ENCODE measurements at regions not wholly inside any gene's neighbourhood (a gene's known extent, or its start where the extent isn't known, plus 50 kb on each side); places are given as distances from the start of the nearest gene placed in this dataset.

GRCh38 chr9:100715100-100715380 is 137.2 kb downstream of the CAVIN4 start:
- no TSS peak for BruUV-seq (replicated peaks)
- no peaks in the 10 kb centered on the region for H3K36me3 ChIP-seq (ENCODE audit: control insufficient read depth, insufficient read depth, low read length)
- intact Hi-C loops (cut with micrococcal nuclease; ENCODE audit: unreplicated experiment) (loop anchor here (5.0 kb wide), 1 partner anchor 517 kb away; no protein-coding TSS in a partner anchor), in situ Hi-C loops (cut with HindIII; ENCODE audit: low pct_unique_long_range_greater_than_20kb, low sequenced_read_pairs) (no loop called here)
- no peak overlapping the region for H3K27ac ChIP-seq (ENCODE audit: low read length)
- H3K27me3 ChIP-seq (ENCODE audit: control insufficient read depth, insufficient read depth, low read length), result no peaks in the 10 kb centered on the region
- DNase-seq (ENCODE audit: low read depth, low spot score), result no peak
- POLR2A ChIA-PET, result no interaction called here
- H3K4me3 ChIP-seq (ENCODE audit: low read depth in 2 of 2, low read length in 2 of 2), result no peak overlapping the region
- H3K4me1 ChIP-seq (ENCODE audit: control insufficient read depth, insufficient read depth, low read length), result no peaks in the 10 kb centered on the region
- no peaks in the 10 kb centered on the region for H3K9me3 ChIP-seq (ENCODE audit: control insufficient read depth, insufficient read depth, low read depth, low read length)
- TF ChIP-seq SIN3A (IDR thresholded peaks at IDR 0.05; ENCODE audit: borderline replicate concordance, insufficient read depth, low read depth, low read length), result no peak
- no peak for TF ChIP-seq CTCF (IDR thresholded peaks at IDR 0.05)
- no peak for TF ChIP-seq POLR2AphosphoS5 (IDR thresholded peaks at IDR 0.05; ENCODE audit: low read depth, low read length)
- TF ChIP-seq REST (IDR thresholded peaks at IDR 0.05; ENCODE audit: insufficient read depth in 1 of 2, low read depth in 2 of 2, low read length in 1 of 2), result no peak
- no peak for TF ChIP-seq TCF7L2 (IDR thresholded peaks at IDR 0.05; ENCODE audit: low read depth, low read length)
- CTCF ChIA-PET, result interaction anchor here (1.3 kb wide), 1 partner anchor 597 kb away, joined by 4 read pairs; no protein-coding TSS in a partner anchor
- ATAC-seq, result no peak

GRCh38 chr9:100718717-100719116 is 140.8 kb downstream of the CAVIN4 start:
- ATAC-seq (no peak), DNase-seq (ENCODE audit: low read depth, low spot score) (no peak)
- Histone ChIP-seq H3K36me3 (ENCODE audit: control insufficient read depth, insufficient read depth, low read length) (no peaks in the 10 kb centered on the region), H3K9me3 (ENCODE audit: control insufficient read depth, insufficient read depth, low read depth, low read length) (no peaks in the 10 kb centered on the region), H3K4me1 (ENCODE audit: control insufficient read depth, insufficient read depth, low read length) (no peaks in the 10 kb centered on the region), H3K27ac (ENCODE audit: low read length) (no peak overlapping the region), H3K4me3 (ENCODE audit: low read depth in 2 of 2, low read length in 2 of 2) (no peak overlapping the region), H3K27me3 (ENCODE audit: control insufficient read depth, insufficient read depth, low read length) (no peaks in the 10 kb centered on the region)
- intact Hi-C loops (cut with micrococcal nuclease; ENCODE audit: unreplicated experiment) (loop anchor here (5.0 kb wide), 1 partner anchor 514 kb away; no protein-coding TSS in a partner anchor), in situ Hi-C loops (cut with HindIII; ENCODE audit: low pct_unique_long_range_greater_than_20kb, low sequenced_read_pairs) (no loop called here)
- POLR2A ChIA-PET, result no interaction called here
- TF ChIP-seq REST (IDR thresholded peaks at IDR 0.05; ENCODE audit: insufficient read depth in 1 of 2, low read depth in 2 of 2, low read length in 1 of 2) (no peak), CTCF (IDR thresholded peaks at IDR 0.05) (no peak), POLR2AphosphoS5 (IDR thresholded peaks at IDR 0.05; ENCODE audit: low read depth, low read length) (no peak), TCF7L2 (IDR thresholded peaks at IDR 0.05; ENCODE audit: low read depth, low read length) (no peak), SIN3A (IDR thresholded peaks at IDR 0.05; ENCODE audit: borderline replicate concordance, insufficient read depth, low read depth, low read length) (no peak)
- CTCF ChIA-PET, result no interaction called here
- BruUV-seq (replicated peaks), result no TSS peak

All from Panc1 (cell line).